ENCODE measurements at regions not wholly inside any gene's neighbourhood (a gene's known extent, or its start where the extent isn't known, plus 50 kb on each side); places are given as distances from the start of the nearest gene placed in this dataset.
"Not testable (repeated sequence)": the region's sequence is repeated elsewhere in the genome, so short reads cannot be mapped to it uniquely, and the experiment has no call there.

DNA sequence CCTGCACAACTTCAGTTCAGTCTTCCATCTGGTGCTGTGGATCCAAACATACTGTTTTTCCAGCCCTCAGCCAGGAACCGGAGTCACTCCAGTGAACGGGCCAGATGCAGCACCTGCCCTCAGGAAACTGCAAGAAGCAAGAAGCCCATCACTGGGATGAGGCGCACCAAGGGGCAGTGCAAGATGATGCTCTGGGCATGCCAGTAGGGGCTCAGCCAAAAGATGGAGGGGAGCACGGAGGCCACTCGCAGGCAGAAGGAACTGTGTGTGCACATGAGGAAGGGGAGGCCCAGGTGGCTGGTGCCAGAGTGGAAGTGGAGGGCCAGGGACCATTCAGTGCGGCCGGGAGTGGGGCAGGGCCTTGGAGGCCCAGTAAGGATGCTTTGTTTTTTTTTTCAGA, 161.7 kb upstream of the MAMLD1 start:
- Histone ChIP-seq H3K4me1 (ENCODE audit: control insufficient read depth in 3 of 3, insufficient read depth in 3 of 3, low read length in 3 of 3) (peaks cover 0 to 4% (median 4%) of the 10 kb centered on the region in 3 donors), H3K27me3 (ENCODE audit: control insufficient read depth in 3 of 3, insufficient read depth in 3 of 3, low read length in 3 of 3) (no peaks in the 10 kb centered on the region), H3K9me3 (ENCODE audit: control insufficient read depth in 3 of 3, low read length in 3 of 3) (no peaks in the 10 kb centered on the region), H3K4me3 (ENCODE audit: low read length in 3 of 3) (no peak overlapping the region), H3K27ac (ENCODE audit: low read depth, low read length) (no peak overlapping the region), H3K9ac (ENCODE audit: low read depth in 1 of 3, low read length in 3 of 3) (no peak overlapping the region), H3K36me3 (ENCODE audit: control insufficient read depth in 3 of 3, insufficient read depth in 3 of 3, low read length in 3 of 3) (no peaks in the 10 kb centered on the region)

DNA sequence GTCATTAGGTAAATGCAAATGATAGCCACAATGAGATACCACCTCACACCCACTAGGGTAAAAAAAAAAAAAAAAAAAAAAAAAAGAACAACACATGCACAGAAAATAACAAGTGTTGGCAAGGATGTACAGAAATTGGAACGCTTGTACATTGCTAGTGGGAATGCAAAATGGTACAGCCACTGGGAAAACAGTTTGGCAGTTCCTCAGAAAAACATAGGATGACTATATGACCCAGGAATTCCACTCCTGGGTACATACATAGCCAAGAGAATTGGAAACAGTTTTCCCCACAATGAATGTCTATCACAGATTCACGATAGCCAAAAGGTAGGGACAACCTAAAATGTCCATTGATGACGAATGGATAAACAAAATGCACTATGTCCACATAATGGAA, 161.3 kb upstream of the MAMLD1 start:
- no peaks in the 10 kb centered on the region for H3K36me3 ChIP-seq (ENCODE audit: control insufficient read depth in 3 of 3, insufficient read depth in 3 of 3, low read length in 3 of 3)
- no peaks in the 10 kb centered on the region for H3K9me3 ChIP-seq (ENCODE audit: control insufficient read depth in 3 of 3, low read length in 3 of 3)
- H3K4me1 ChIP-seq (ENCODE audit: control insufficient read depth in 3 of 3, insufficient read depth in 3 of 3, low read length in 3 of 3), result peaks cover 0 to 4% (median 4%) of the 10 kb centered on the region in 3 donors
- no peak overlapping the region for H3K4me3 ChIP-seq (ENCODE audit: low read length in 3 of 3)
- H3K27me3 ChIP-seq (ENCODE audit: control insufficient read depth in 3 of 3, insufficient read depth in 3 of 3, low read length in 3 of 3), result no peaks in the 10 kb centered on the region
- H3K27ac ChIP-seq (ENCODE audit: low read depth, low read length), result no peak overlapping the region
- no peak overlapping the region for H3K9ac ChIP-seq (ENCODE audit: low read depth in 1 of 3, low read length in 3 of 3)

DNA sequence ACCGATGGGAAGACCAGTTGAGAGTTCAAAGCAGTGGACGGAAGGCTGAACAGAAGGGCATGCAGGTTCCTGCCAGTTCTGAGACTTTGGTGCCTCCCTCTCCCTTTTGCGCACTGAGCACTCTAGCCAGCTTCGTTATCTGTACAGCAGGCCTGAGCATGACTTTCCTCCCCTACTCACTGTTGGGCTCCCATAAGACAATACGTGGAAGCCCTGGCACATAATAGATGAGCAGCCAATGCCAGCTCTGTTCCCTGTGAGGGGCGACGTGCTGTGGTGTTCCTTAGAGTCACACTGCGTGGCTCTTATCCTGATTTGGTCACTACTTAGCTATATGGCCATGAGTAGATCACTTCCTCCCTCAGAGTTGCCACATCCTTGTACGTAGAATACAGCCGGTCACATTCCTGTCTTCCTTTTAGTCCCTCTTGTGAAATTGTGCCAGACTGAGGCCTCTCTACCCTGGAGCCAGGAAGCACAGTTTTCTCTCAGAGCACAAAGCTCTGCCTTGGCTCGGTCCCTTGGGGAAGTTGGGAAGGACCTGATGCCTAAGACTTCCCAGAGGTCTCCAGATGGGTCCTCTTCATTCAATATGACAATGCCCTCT, 160.4 kb upstream of the MAMLD1 start:
- Histone ChIP-seq H3K27ac (ENCODE audit: low read depth, low read length) (no peak overlapping the region), H3K27me3 (ENCODE audit: control insufficient read depth in 3 of 3, insufficient read depth in 3 of 3, low read length in 3 of 3) (no peaks in the 10 kb centered on the region), H3K36me3 (ENCODE audit: control insufficient read depth in 3 of 3, insufficient read depth in 3 of 3, low read length in 3 of 3) (no peaks in the 10 kb centered on the region), H3K4me1 (ENCODE audit: control insufficient read depth in 3 of 3, insufficient read depth in 3 of 3, low read length in 3 of 3) (peaks cover 0 to 4% (median 4%) of the 10 kb centered on the region in 3 donors), H3K4me3 (ENCODE audit: low read length in 3 of 3) (no peak overlapping the region), H3K9ac (ENCODE audit: low read depth in 1 of 3, low read length in 3 of 3) (no peak overlapping the region), H3K9me3 (ENCODE audit: control insufficient read depth in 3 of 3, low read length in 3 of 3) (no peaks in the 10 kb centered on the region)

DNA sequence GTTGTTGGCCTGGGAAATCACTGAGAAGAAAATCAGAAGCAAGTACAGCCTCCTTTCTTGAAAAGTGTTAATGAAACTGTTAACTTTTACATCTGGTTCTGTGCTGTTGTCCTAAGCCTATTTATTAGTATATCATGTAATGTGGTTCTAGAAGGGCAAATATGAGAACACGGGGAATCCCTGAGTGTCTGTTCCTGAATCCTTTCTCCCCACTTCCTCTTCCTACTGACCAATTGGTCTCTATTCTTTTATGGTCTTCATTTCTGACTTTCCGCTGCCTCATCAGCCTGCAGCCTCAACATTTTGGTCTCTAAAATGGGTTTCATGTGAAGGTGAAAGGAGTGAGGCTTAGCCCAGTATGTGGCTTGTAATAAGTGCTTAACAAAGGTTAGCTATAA, 159.9 kb upstream of the MAMLD1 start:
- Histone ChIP-seq H3K27ac (ENCODE audit: low read depth, low read length) (no peak overlapping the region), H3K4me3 (ENCODE audit: low read length in 3 of 3) (no peak overlapping the region), H3K9me3 (ENCODE audit: control insufficient read depth in 3 of 3, low read length in 3 of 3) (no peaks in the 10 kb centered on the region), H3K4me1 (ENCODE audit: control insufficient read depth in 3 of 3, insufficient read depth in 3 of 3, low read length in 3 of 3) (peaks cover 0 to 4% (median 4%) of the 10 kb centered on the region in 3 donors), H3K36me3 (ENCODE audit: control insufficient read depth in 3 of 3, insufficient read depth in 3 of 3, low read length in 3 of 3) (no peaks in the 10 kb centered on the region), H3K27me3 (ENCODE audit: control insufficient read depth in 3 of 3, insufficient read depth in 3 of 3, low read length in 3 of 3) (no peaks in the 10 kb centered on the region), H3K9ac (ENCODE audit: low read depth in 1 of 3, low read length in 3 of 3) (no peak overlapping the region)

DNA sequence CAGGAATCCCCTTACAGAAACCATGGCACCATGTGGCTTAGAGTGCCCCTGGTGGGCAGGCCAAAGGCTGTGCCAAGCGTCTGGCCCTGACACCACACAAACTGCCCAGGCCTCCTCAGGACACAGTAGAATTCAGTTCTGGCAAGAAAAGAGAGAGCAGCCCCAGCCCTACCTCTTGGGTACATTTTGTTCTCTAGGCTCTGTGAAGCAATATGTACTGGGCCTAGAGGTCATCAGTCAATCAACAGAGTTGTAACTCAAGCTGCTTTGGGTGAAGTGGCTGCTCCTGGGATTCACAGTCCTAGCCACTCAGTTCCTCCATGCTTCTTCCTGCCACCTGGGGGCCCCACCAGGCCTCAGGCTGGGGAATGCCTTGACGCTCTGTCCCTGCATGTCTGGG, 158.1 kb upstream of the MAMLD1 start:
- Histone ChIP-seq H3K4me1 (ENCODE audit: control insufficient read depth in 3 of 3, insufficient read depth in 3 of 3, low read length in 3 of 3) (peaks cover 0 to 4% (median 4%) of the 10 kb centered on the region in 3 donors), H3K36me3 (ENCODE audit: control insufficient read depth in 3 of 3, insufficient read depth in 3 of 3, low read length in 3 of 3) (no peaks in the 10 kb centered on the region), H3K27ac (ENCODE audit: low read depth, low read length) (no peak overlapping the region), H3K27me3 (ENCODE audit: control insufficient read depth in 3 of 3, insufficient read depth in 3 of 3, low read length in 3 of 3) (no peaks in the 10 kb centered on the region), H3K9ac (ENCODE audit: low read depth in 1 of 3, low read length in 3 of 3) (no peak overlapping the region), H3K9me3 (ENCODE audit: control insufficient read depth in 3 of 3, low read length in 3 of 3) (no peaks in the 10 kb centered on the region), H3K4me3 (ENCODE audit: low read length in 3 of 3) (no peak overlapping the region)

DNA sequence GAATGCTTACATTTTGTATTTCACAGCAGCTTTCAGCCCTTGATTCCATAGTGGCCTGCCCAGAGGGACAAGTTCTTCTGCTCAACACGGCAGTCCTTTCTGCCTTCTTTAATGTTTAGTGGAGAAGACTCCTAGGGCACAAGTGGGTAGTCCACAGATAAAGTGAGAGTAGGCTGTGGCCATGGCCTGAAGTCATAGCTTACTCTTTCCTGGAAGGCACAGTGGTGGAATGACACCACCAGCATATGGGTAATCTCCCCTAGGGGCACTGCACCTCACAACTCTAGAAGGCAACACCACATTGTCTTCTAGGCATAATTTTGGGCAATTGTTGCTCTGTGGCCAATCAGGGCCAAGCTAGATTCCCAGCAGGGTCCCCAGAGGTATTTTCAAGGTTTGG, 155.4 kb upstream of the MAMLD1 start:
- Histone ChIP-seq H3K4me3 (ENCODE audit: low read length in 3 of 3) (no peak overlapping the region), H3K27ac (ENCODE audit: low read depth, low read length) (no peak overlapping the region), H3K27me3 (ENCODE audit: control insufficient read depth in 3 of 3, insufficient read depth in 3 of 3, low read length in 3 of 3) (no peaks in the 10 kb centered on the region), H3K4me1 (ENCODE audit: control insufficient read depth in 3 of 3, insufficient read depth in 3 of 3, low read length in 3 of 3) (peaks cover 7 to 10% (median 8%) of the 10 kb centered on the region in 3 donors), H3K36me3 (ENCODE audit: control insufficient read depth in 3 of 3, insufficient read depth in 3 of 3, low read length in 3 of 3) (no peaks in the 10 kb centered on the region), H3K9ac (ENCODE audit: low read depth in 1 of 3, low read length in 3 of 3) (no peak overlapping the region), H3K9me3 (ENCODE audit: control insufficient read depth in 3 of 3, low read length in 3 of 3) (no peaks in the 10 kb centered on the region)

DNA sequence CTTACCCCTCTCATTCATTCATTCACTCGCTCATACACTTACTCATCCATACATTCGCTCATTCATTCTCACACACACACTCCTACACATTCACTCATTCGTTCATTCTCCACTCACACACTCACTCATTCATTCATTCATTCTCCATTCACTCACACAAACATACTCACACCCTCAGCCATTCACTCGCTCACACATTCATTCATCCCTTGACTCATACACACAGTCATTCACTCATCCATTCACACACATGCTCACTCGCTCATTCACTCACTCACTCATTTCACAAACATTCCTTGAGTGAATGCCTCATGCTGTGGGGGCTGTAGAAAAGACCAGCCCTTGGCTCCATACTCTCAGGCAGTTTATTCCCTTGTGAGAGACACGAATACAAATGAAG, 151.1 kb upstream of the MAMLD1 start:
- H3K4me3 ChIP-seq (ENCODE audit: low read length in 3 of 3), result no peak overlapping the region
- no peak overlapping the region for H3K9ac ChIP-seq (ENCODE audit: low read depth in 1 of 3, low read length in 3 of 3)
- H3K27ac ChIP-seq (ENCODE audit: low read depth, low read length), result peak overlapping the region; percentile 7
- no peaks in the 10 kb centered on the region for H3K36me3 ChIP-seq (ENCODE audit: control insufficient read depth in 3 of 3, insufficient read depth in 3 of 3, low read length in 3 of 3)
- no peaks in the 10 kb centered on the region for H3K9me3 ChIP-seq (ENCODE audit: control insufficient read depth in 3 of 3, low read length in 3 of 3)
- no peaks in the 10 kb centered on the region for H3K27me3 ChIP-seq (ENCODE audit: control insufficient read depth in 3 of 3, insufficient read depth in 3 of 3, low read length in 3 of 3)
- H3K4me1 ChIP-seq (ENCODE audit: control insufficient read depth in 3 of 3, insufficient read depth in 3 of 3, low read length in 3 of 3), result peaks cover 10 to 20% (median 19%) of the 10 kb centered on the region in 3 donors

DNA sequence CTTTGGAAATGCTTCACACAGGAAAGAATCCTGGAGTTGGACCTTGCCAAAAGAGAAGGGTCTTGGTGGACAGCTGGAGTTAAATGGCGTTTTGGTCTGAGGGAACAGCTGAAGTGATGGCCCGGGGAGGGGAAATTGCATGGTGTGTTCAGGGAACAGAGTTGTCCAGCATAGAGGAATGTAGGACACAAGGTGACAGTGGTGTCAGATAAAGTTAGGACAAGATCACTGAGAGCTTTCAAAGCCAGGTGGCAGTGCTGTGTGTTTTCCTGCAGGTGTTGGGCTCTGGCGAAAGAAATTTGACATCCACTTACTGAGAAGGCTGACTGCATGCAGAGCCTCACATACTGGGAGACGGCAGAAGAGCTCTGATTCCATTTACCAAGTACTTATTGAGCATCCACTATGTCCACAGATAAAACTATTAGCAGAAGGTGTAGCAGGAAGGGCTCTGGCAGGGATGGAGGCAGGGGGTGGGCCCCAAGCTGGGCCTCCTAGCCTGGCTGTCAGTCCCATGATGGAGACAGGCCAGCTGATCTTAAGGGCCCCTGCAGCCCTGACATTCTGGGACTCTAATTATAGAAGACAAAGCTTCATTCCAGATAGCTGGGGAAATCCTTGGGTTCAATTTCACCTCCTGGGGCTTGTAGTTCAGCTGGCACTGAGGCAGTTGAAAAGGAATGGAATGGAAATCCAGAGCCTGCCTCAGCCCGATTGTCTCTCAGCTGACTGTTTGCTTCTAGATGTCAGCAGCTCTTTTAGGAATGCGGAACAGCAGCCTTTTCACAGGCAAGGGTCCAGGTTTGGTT, 150.2 kb upstream of the MAMLD1 start:
- Histone ChIP-seq H3K27ac (ENCODE audit: low read depth, low read length) (peak overlapping the region; percentile 56), H3K27me3 (ENCODE audit: control insufficient read depth in 3 of 3, insufficient read depth in 3 of 3, low read length in 3 of 3) (no peaks in the 10 kb centered on the region), H3K9me3 (ENCODE audit: control insufficient read depth in 3 of 3, low read length in 3 of 3) (no peaks in the 10 kb centered on the region), H3K4me3 (ENCODE audit: low read length in 3 of 3) (no peak overlapping the region), H3K36me3 (ENCODE audit: control insufficient read depth in 3 of 3, insufficient read depth in 3 of 3, low read length in 3 of 3) (no peaks in the 10 kb centered on the region), H3K9ac (ENCODE audit: low read depth in 1 of 3, low read length in 3 of 3) (no peak overlapping the region), H3K4me1 (ENCODE audit: control insufficient read depth in 3 of 3, insufficient read depth in 3 of 3, low read length in 3 of 3) (peaks cover 10 to 20% (median 19%) of the 10 kb centered on the region in 3 donors)

DNA sequence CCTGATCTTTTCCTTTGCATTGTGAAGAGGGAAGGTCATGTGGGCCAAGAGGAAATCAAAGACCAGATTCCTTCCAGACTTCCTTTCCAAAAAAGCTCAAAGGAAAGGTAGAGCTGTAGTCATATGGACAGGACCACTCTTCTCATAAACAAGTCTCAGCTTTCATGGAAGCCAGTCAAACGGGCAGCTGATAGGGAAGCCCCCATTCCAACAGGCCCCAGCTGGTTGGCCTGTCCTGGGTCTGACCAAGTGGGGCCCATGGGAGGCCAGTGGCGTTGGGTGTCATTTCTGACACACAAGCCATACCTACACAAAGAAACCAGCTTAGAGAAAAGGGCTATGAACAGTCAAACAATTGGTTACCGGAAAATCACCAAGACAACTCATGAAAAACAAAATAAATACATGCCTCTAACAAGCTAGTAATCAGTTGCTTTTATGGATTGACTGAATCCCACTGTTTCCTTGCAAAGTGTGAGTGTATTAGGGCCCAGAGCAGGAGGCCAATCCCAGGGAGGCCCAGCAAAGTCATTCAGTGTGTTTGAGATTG, 149.6 kb upstream of the MAMLD1 start:
- H3K27ac ChIP-seq (ENCODE audit: low read depth, low read length), result peak overlapping the region; percentile 56
- no peak overlapping the region for H3K4me3 ChIP-seq (ENCODE audit: low read length in 3 of 3)
- H3K36me3 ChIP-seq (ENCODE audit: control insufficient read depth in 3 of 3, insufficient read depth in 3 of 3, low read length in 3 of 3), result no peaks in the 10 kb centered on the region
- H3K4me1 ChIP-seq (ENCODE audit: control insufficient read depth in 3 of 3, insufficient read depth in 3 of 3, low read length in 3 of 3), result peaks cover 10 to 20% (median 19%) of the 10 kb centered on the region in 3 donors
- no peaks in the 10 kb centered on the region for H3K27me3 ChIP-seq (ENCODE audit: control insufficient read depth in 3 of 3, insufficient read depth in 3 of 3, low read length in 3 of 3)
- H3K9me3 ChIP-seq (ENCODE audit: control insufficient read depth in 3 of 3, low read length in 3 of 3), result no peaks in the 10 kb centered on the region
- H3K9ac ChIP-seq (ENCODE audit: low read depth in 1 of 3, low read length in 3 of 3), result no peak overlapping the region

DNA sequence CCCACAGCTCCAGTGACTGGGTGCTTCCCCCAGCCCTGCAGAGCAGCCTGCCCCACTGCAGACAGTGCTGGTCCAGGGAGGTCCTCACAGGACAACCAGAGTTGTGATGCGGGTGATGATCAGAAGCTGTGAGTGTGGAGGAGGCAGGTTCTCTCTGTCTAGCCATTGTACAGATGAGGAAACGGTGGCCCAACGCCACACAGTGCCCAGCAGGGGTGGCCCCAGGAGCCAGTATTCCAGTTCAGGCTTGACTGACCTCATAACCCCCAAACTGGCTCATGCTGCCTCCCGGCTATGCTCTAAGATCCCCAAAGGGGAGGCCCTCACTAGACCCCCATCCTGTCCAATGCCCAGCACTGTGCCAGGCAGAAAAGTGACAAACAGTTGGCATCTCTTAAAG, 147.1 kb upstream of the MAMLD1 start:
- not testable (repeated sequence) for H3K4me3 ChIP-seq (ENCODE audit: low read length in 3 of 3); H3K27me3 ChIP-seq (ENCODE audit: control insufficient read depth in 3 of 3, insufficient read depth in 3 of 3, low read length in 3 of 3); H3K9ac ChIP-seq (ENCODE audit: low read depth in 1 of 3, low read length in 3 of 3); H3K9me3 ChIP-seq (ENCODE audit: control insufficient read depth in 3 of 3, low read length in 3 of 3); H3K36me3 ChIP-seq (ENCODE audit: control insufficient read depth in 3 of 3, insufficient read depth in 3 of 3, low read length in 3 of 3); H3K27ac ChIP-seq (ENCODE audit: low read depth, low read length)
- H3K4me1 ChIP-seq (ENCODE audit: control insufficient read depth in 3 of 3, insufficient read depth in 3 of 3, low read length in 3 of 3), result peaks cover 10 to 24% (median 22%) of the 10 kb centered on the region in 3 donors
